GM18873 (cell line): ENCODE measurements at regions not wholly inside any gene's neighbourhood (a gene's known extent, or its start where the extent isn't known, plus 50 kb on each side); places are given as distances from the start of the nearest gene placed in this dataset.

Experiments
- ATAC-seq: cut with Tn5 transposase; IDR thresholded peaks from one replicate; pipeline ENCODE4 v1.9.1; 2021; ENCODE audit warnings: mild to moderate bottlenecking, moderate library complexity, moderate number of reproducible peaks; ENCODE audit not compliant: unreplicated experiment, low FRiP score

- no peak for ATAC-seq
Observed at GRCh38 chr2:45337481-45337880, 273.6 kb downstream of the SRBD1 start.

GRCh38 chr2:45334205-45334604 is 276.9 kb downstream of the SRBD1 start:
- ATAC-seq = no peak

GRCh38 chr2:45332567-45332966 is 278.5 kb downstream of the SRBD1 start:
- no peak for ATAC-seq

GRCh38 chr2:45332094-45332493 is 279.0 kb downstream of the SRBD1 start:
- no peak for ATAC-seq

- ATAC-seq = no peak
Observed at GRCh38 chr2:45331410-45331786, 279.7 kb downstream of the SRBD1 start.

GRCh38 chr2:45330637-45331409 is 280.2 kb downstream of the SRBD1 start:
- ATAC-seq = no peak

GRCh38 chr2:45330108-45330507 is 281.0 kb downstream of the SRBD1 start:
- no peak for ATAC-seq

- no peak for ATAC-seq
Observed at GRCh38 chr2:45329045-45329677, 281.9 kb downstream of the SRBD1 start.

- ATAC-seq = no peak
Observed at GRCh38 chr2:45328264-45328870, 282.7 kb downstream of the SRBD1 start.

GRCh38 chr2:45323344-45323743 is 287.7 kb downstream of the SRBD1 start:
- no peak for ATAC-seq

GRCh38 chr2:45320956-45321355 is 290.1 kb downstream of the SRBD1 start:
- ATAC-seq = no peak

- ATAC-seq = no peak
Observed at GRCh38 chr2:45319683-45320455, 291.2 kb downstream of the SRBD1 start.

GRCh38 chr2:45318686-45319085 is 292.4 kb downstream of the SRBD1 start:
- ATAC-seq = no peak

- ATAC-seq = no peak
Observed at GRCh38 chr2:45316576-45317338, 294.3 kb downstream of the SRBD1 start.

- ATAC-seq = no peak
Observed at GRCh38 chr2:45315861-45316260, 295.2 kb downstream of the SRBD1 start.

- ATAC-seq = no peak
Observed at GRCh38 chr2:45312275-45312674, 298.8 kb downstream of the SRBD1 start.

GRCh38 chr2:45311559-45311958 is 299.5 kb downstream of the SRBD1 start:
- no peak for ATAC-seq

GRCh38 chr2:45307147-45307546 is 297.9 kb upstream of the SIX2 start:
- no peak for ATAC-seq

GRCh38 chr2:45305599-45305998 is 296.3 kb upstream of the SIX2 start:
- no peak for ATAC-seq
